ENCODE measurements at regions not wholly inside any gene's neighbourhood (a gene's known extent, or its start where the extent isn't known, plus 50 kb on each side); places are given as distances from the start of the nearest gene placed in this dataset.

- H3K27ac ChIP-seq (ENCODE audit: control insufficient read depth, insufficient read depth), result no peak overlapping the region
- H3K9me3 ChIP-seq (replicated peaks; ENCODE audit: control insufficient read depth, insufficient read depth, low read length), result no peaks in the 10 kb centered on the region
- WGBS (ENCODE audit: insufficient coverage, insufficient replicate concordance, low lambda C conversion rate, missing lambda C conversion rate), result 39% methylated on average over 5 of the region's 5 CpGs
- no peaks in the 10 kb centered on the region for H3K36me3 ChIP-seq (ENCODE audit: control insufficient read depth in 2 of 2, insufficient read depth in 2 of 2, low read length in 1 of 2)
- H3K4me3 ChIP-seq, result no peak overlapping the region
- ChIA-PET POLR2A (no interaction called here), CTCF (no interaction called here), RAD21 (ENCODE audit: unreplicated experiment) (no interaction called here), SMC1A (ENCODE audit: uncharacterized antibody, unreplicated experiment) (no interaction called here)
- no peaks in the 10 kb centered on the region for H4K20me1 ChIP-seq (ENCODE audit: control insufficient read depth, insufficient read depth)
- H3K4me1 ChIP-seq (ENCODE audit: control insufficient read depth, insufficient read depth, low read length), result no peaks in the 10 kb centered on the region
- no peak overlapping the region for H3K4me2 ChIP-seq (ENCODE audit: control insufficient read depth, insufficient read depth)
- BruUV-seq (replicated peaks), result no TSS peak
- H3K9ac ChIP-seq (ENCODE audit: control insufficient read depth, insufficient read depth, low read length), result no peak overlapping the region
- H3K27me3 ChIP-seq (replicated peaks in 1 of 2; ENCODE audit: control insufficient read depth in 2 of 2, insufficient read depth in 2 of 2, low read length in 1 of 2), result no peaks in the 10 kb centered on the region
- H2AFZ ChIP-seq (ENCODE audit: control insufficient read depth, low read depth, low read length), result no peak overlapping the region
- H3K79me2 ChIP-seq (ENCODE audit: control insufficient read depth, insufficient read depth, low read length), result no peaks in the 10 kb centered on the region
- ATAC-seq, result no peak
- in situ Hi-C loops (cut with MboI), result no loop called here
- TF ChIP-seq ZNF687 (IDR thresholded peaks at IDR 0.05) (no peak), STAT3 (IDR thresholded peaks at IDR 0.05; ENCODE audit: low read depth, low read length) (no peak), NFYA (IDR thresholded peaks at IDR 0.05; ENCODE audit: borderline replicate concordance, low read depth, low read length) (no peak), NR2C2 (IDR thresholded peaks at IDR 0.05; ENCODE audit: borderline replicate concordance, control insufficient read depth, insufficient read length, low read depth) (no peak), STAT1 (conservative IDR thresholded peaks at IDR 0.05) (no peak), YY1 (IDR thresholded peaks at IDR 0.05; ENCODE audit: low read depth, low read length) (no peak), USF1 (IDR thresholded peaks at IDR 0.05; ENCODE audit: borderline replicate concordance, extremely low read length, insufficient read depth, low read depth, low read length) (no peak), PRDM15 (CRISPR knock-in tag; IDR thresholded peaks at IDR 0.05) (no peak)
- no peak for FAIRE-seq
- intact Hi-C loops (cut with micrococcal nuclease; ENCODE audit: unreplicated experiment), result no loop called here
- no peak for DNase-seq (ENCODE audit: low read depth, low spot score)
Measured at GRCh38 chr15:31606194-31606669, 279.6 kb downstream of the KLF13 start.

All from GM12878 (cell line).